Activated T-cell treated with anti-CD3 and anti-CD28 coated beads, Interleukin-2, amount 50 U/mL, for 24 hours (primary cell): ENCODE measurements at regions not wholly inside any gene's neighbourhood (a gene's known extent, or its start where the extent isn't known, plus 50 kb on each side); places are given as distances from the start of the nearest gene placed in this dataset.
"Not testable (repeated sequence)": the region's sequence is repeated elsewhere in the genome, so short reads cannot be mapped to it uniquely, and the experiment has no call there.

Experiments used
- DNase-seq: peaks from one replicate; pipeline ENCODE4 v3.0.0-alpha.2; 2020
- H3K27ac Mint-ChIP-seq: 2 replicates; pipeline ENCODE4 v1.8.0; 2020; ENCODE audit warnings: mild to moderate bottlenecking, mixed read lengths
- H3K27me3 Mint-ChIP-seq: 2 replicates; pipeline ENCODE4 v1.8.0; 2020; ENCODE audit warnings: mixed read lengths
- H3K36me3 Mint-ChIP-seq: 2 replicates; pipeline ENCODE4 v1.8.0; 2020; ENCODE audit warnings: low read depth, mixed read lengths
- H3K4me1 Mint-ChIP-seq: 2 replicates; pipeline ENCODE4 v1.8.0; 2020; ENCODE audit warnings: low read depth, mixed read lengths
- H3K4me3 Mint-ChIP-seq: 2 replicates; pipeline ENCODE4 v1.8.0; 2020; ENCODE audit warnings: mild to moderate bottlenecking, moderate library complexity, mixed read lengths
- H3K9me3 Mint-ChIP-seq: 2 replicates; pipeline ENCODE4 v1.8.0; 2020; ENCODE audit warnings: mixed read lengths

- H3K4me1 Mint-ChIP-seq: no peaks in the 10 kb centered on the region
- no peak overlapping the region for H3K27ac Mint-ChIP-seq
- no peaks in the 10 kb centered on the region for H3K36me3 Mint-ChIP-seq
- no peak overlapping the region for H3K4me3 Mint-ChIP-seq
- peaks cover 33% of the 10 kb centered on the region for H3K9me3 Mint-ChIP-seq
- no peak for DNase-seq
- no peaks in the 10 kb centered on the region for H3K27me3 Mint-ChIP-seq
These were observed 416.7 kb upstream of the TYRP1 start for GRCh38 chr9:12276505-12276904.

- Mint-ChIP-seq H3K4me1 (no peaks in the 10 kb centered on the region), H3K36me3 (no peaks in the 10 kb centered on the region), H3K27ac (no peak overlapping the region), H3K27me3 (no peaks in the 10 kb centered on the region), H3K4me3 (no peak overlapping the region), H3K9me3 (peaks cover 18% of the 10 kb centered on the region)
- DNase-seq: no peak
These were observed 403.5 kb upstream of the TYRP1 start for GRCh38 chr9:12289711-12290110.

- H3K27ac Mint-ChIP-seq: no peak overlapping the region
- H3K27me3 Mint-ChIP-seq: no peaks in the 10 kb centered on the region
- DNase-seq: no peak
- peaks cover 18% of the 10 kb centered on the region for H3K9me3 Mint-ChIP-seq
- no peaks in the 10 kb centered on the region for H3K4me1 Mint-ChIP-seq
- H3K36me3 Mint-ChIP-seq: no peaks in the 10 kb centered on the region
- H3K4me3 Mint-ChIP-seq: no peak overlapping the region
These were observed 402.9 kb upstream of the TYRP1 start for GRCh38 chr9:12290166-12290869.

- Mint-ChIP-seq H3K4me3 (no peak overlapping the region), H3K27me3 (no peaks in the 10 kb centered on the region), H3K4me1 (no peaks in the 10 kb centered on the region), H3K9me3 (peaks cover 17% of the 10 kb centered on the region), H3K36me3 (no peaks in the 10 kb centered on the region), H3K27ac (no peak overlapping the region)
- no peak for DNase-seq
These were observed 388.0 kb upstream of the TYRP1 start for GRCh38 chr9:12305211-12305610.

- no peak for DNase-seq
- Mint-ChIP-seq H3K4me3 (no peak overlapping the region), H3K27me3 (no peaks in the 10 kb centered on the region), H3K27ac (no peak overlapping the region), H3K9me3 (peaks cover 46% of the 10 kb centered on the region), H3K36me3 (no peaks in the 10 kb centered on the region), H3K4me1 (no peaks in the 10 kb centered on the region)
These were observed 378.6 kb upstream of the TYRP1 start for GRCh38 chr9:12314589-12314988.

- no peak for DNase-seq
- H3K4me1 Mint-ChIP-seq: no peaks in the 10 kb centered on the region
- no peaks in the 10 kb centered on the region for H3K36me3 Mint-ChIP-seq
- H3K27ac Mint-ChIP-seq: no peak overlapping the region
- H3K27me3 Mint-ChIP-seq: no peaks in the 10 kb centered on the region
- peaks cover 14% of the 10 kb centered on the region for H3K9me3 Mint-ChIP-seq
- no peak overlapping the region for H3K4me3 Mint-ChIP-seq
These were observed 374.2 kb upstream of the TYRP1 start for GRCh38 chr9:12318732-12319685.

DNA sequence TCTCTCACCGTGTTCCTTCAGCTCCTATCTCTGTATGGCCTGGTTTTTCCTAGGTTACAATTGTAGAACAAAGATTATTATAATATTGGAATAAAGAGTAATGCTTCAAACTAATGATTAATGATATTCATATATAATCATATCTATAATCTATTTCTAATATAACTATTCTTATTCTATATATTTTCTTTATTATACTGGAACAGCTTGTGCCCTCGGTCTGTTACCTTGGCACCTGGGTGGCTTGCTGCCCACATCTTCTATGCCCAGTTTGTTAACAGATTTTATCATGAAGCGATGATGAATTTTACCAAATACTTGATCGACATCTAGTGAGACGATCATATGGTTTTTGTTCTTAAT is 363.6 kb upstream of the TYRP1 start:
- no peaks in the 10 kb centered on the region for H3K27me3 Mint-ChIP-seq
- H3K4me1 Mint-ChIP-seq: no peaks in the 10 kb centered on the region
- no peak for DNase-seq
- no peak overlapping the region for H3K4me3 Mint-ChIP-seq
- H3K9me3 Mint-ChIP-seq: peaks cover 25% of the 10 kb centered on the region
- H3K27ac Mint-ChIP-seq: no peak overlapping the region
- H3K36me3 Mint-ChIP-seq: no peaks in the 10 kb centered on the region

DNA sequence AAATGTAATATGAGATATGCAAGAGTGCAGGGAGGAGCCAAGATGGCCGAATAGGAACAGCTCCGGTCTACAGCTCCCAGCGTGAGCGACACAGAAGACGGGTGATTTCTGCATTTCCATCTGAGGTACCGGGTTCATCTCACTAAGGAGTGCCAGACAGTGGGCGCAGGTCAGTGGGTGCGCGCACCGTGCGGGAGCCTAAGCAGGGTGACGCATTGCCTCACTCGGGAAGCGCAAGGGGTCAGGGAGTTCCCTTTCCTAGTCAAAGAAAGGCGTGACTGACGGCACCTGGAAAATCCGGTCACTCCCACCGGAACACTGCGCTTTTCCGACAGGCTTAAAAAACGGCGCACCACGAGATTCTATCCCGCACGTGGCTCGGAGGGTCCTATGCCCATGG is 359.2 kb upstream of the TYRP1 start:
- not testable (repeated sequence) for H3K27ac Mint-ChIP-seq, H3K36me3 Mint-ChIP-seq, H3K4me1 Mint-ChIP-seq, DNase-seq, H3K4me3 Mint-ChIP-seq, H3K27me3 Mint-ChIP-seq
- peaks cover 11% of the 10 kb centered on the region for H3K9me3 Mint-ChIP-seq

- Mint-ChIP-seq H3K4me3 (no peak overlapping the region), H3K27me3 (no peaks in the 10 kb centered on the region), H3K27ac (no peak overlapping the region), H3K36me3 (no peaks in the 10 kb centered on the region), H3K4me1 (no peaks in the 10 kb centered on the region), H3K9me3 (peaks cover 24% of the 10 kb centered on the region)
- no peak for DNase-seq
These were observed 342.4 kb upstream of the TYRP1 start for GRCh38 chr9:12350775-12351174.

GRCh38 chr9:12351293-12352044 is 341.7 kb upstream of the TYRP1 start:
- Mint-ChIP-seq H3K4me1 (no peaks in the 10 kb centered on the region), H3K4me3 (no peak overlapping the region), H3K27ac (no peak overlapping the region), H3K36me3 (no peaks in the 10 kb centered on the region), H3K27me3 (no peaks in the 10 kb centered on the region), H3K9me3 (peaks cover 24% of the 10 kb centered on the region)
- no peak for DNase-seq

- no peak for DNase-seq
- Mint-ChIP-seq H3K36me3 (no peaks in the 10 kb centered on the region), H3K27ac (no peak overlapping the region), H3K4me1 (no peaks in the 10 kb centered on the region), H3K4me3 (no peak overlapping the region), H3K9me3 (peaks cover 24% of the 10 kb centered on the region), H3K27me3 (no peaks in the 10 kb centered on the region)
These were observed 341.2 kb upstream of the TYRP1 start for GRCh38 chr9:12352045-12352315.

GRCh38 chr9:12363439-12363838 is 329.7 kb upstream of the TYRP1 start:
- H3K4me3 Mint-ChIP-seq: no peak overlapping the region

GRCh38 chr9:12368569-12368968 is 324.6 kb upstream of the TYRP1 start:
- H3K27ac Mint-ChIP-seq: no peak overlapping the region
- peaks cover 12% of the 10 kb centered on the region for H3K9me3 Mint-ChIP-seq
- H3K4me3 Mint-ChIP-seq: no peak overlapping the region
- no peak for DNase-seq
- no peaks in the 10 kb centered on the region for H3K4me1 Mint-ChIP-seq
- no peaks in the 10 kb centered on the region for H3K27me3 Mint-ChIP-seq
- no peaks in the 10 kb centered on the region for H3K36me3 Mint-ChIP-seq

More at GRCh38 chr9:12363439-12363838, 329.7 kb upstream of the TYRP1 start:
- H3K9me3 Mint-ChIP-seq: peaks cover 13% of the 10 kb centered on the region
- no peaks in the 10 kb centered on the region for H3K36me3 Mint-ChIP-seq
- H3K4me1 Mint-ChIP-seq: no peaks in the 10 kb centered on the region
- H3K27ac Mint-ChIP-seq: no peak overlapping the region
- DNase-seq: no peak
- no peaks in the 10 kb centered on the region for H3K27me3 Mint-ChIP-seq

GRCh38 chr9:12391839-12392509 is 301.2 kb upstream of the TYRP1 start:
- no peak for DNase-seq
- peaks cover 19% of the 10 kb centered on the region for H3K9me3 Mint-ChIP-seq
- H3K27me3 Mint-ChIP-seq: no peaks in the 10 kb centered on the region
- H3K4me1 Mint-ChIP-seq: no peaks in the 10 kb centered on the region
- H3K36me3 Mint-ChIP-seq: no peaks in the 10 kb centered on the region
- H3K27ac Mint-ChIP-seq: no peak overlapping the region
- H3K4me3 Mint-ChIP-seq: no peak overlapping the region
